Neural progenitor cell (in vitro differentiated cells): ENCODE measurements at regions not wholly inside any gene's neighbourhood (a gene's known extent, or its start where the extent isn't known, plus 50 kb on each side); places are given as distances from the start of the nearest gene placed in this dataset.

ENCODE experiments used
- DNase-seq: peaks from one replicate; pipeline ENCODE4 v3.0.0-alpha.2; 2016; ENCODE audit warnings: low spot score
- H2AFZ ChIP-seq: fragments of 200-600 bp; sonication (generic); replicated peaks from 2 replicates; pipeline ENCODE4 v1.6.1; 2016; ENCODE audit warnings: antibody characterized with exemption
- H3F3A ChIP-seq: fragments of 200-600 bp; sonication (generic); 2 replicates; pipeline ENCODE4 v1.6.1; 2016; ENCODE audit warnings: antibody characterized with exemption, low read depth
- H3K27ac ChIP-seq: fragments of 200-600 bp; sonication (generic); 2 replicates; pipeline ENCODE4 v1.5.1; 2016; ENCODE audit warnings: mild to moderate bottlenecking
- H3K27me3 ChIP-seq: fragments of 200-600 bp; sonication (generic); 2 replicates; pipeline ENCODE4 v1.6.1; 2016; ENCODE audit warnings: mild to moderate bottlenecking, moderate library complexity
- H3K36me3 ChIP-seq: fragments of 200-600 bp; sonication (generic); 2 replicates; pipeline ENCODE4 v1.5.1; 2016
- H3K4me1 ChIP-seq: fragments of 200-600 bp; sonication (generic); 2 replicates; pipeline ENCODE4 v1.6.1; 2016; ENCODE audit warnings: mixed run types
- H3K4me2 ChIP-seq: fragments of 200-600 bp; sonication (generic); 2 replicates; pipeline ENCODE4 v1.6.1; 2016
- H3K4me3 ChIP-seq: fragments of 200-600 bp; sonication (generic); 2 replicates; pipeline ENCODE4 v1.5.1; 2016
- H3K79me2 ChIP-seq: fragments of 200-600 bp; sonication (generic); 2 replicates; pipeline ENCODE4 v1.6.1; 2016; ENCODE audit warnings: low read depth
- H3K9ac ChIP-seq: fragments of 200-600 bp; sonication (generic); 2 replicates; pipeline ENCODE4 v1.6.1; 2016
- H3K9me3 ChIP-seq: fragments of 200-600 bp; sonication (generic); 2 replicates; pipeline ENCODE4 v1.5.1; 2016; ENCODE audit warnings: low read depth
- H4K20me1 ChIP-seq: fragments of 200-600 bp; sonication (generic); 2 replicates; pipeline ENCODE4 v1.6.1; 2016; ENCODE audit warnings: low read depth
- H3K27ac Mint-ChIP-seq: 3 replicates; pipeline ENCODE4 v1.8.0; 2021; ENCODE audit warnings: mixed read lengths
- H3K27me3 Mint-ChIP-seq: 2 replicates; pipeline ENCODE4 v1.8.0; 2022; ENCODE audit warnings: low read depth, mild to moderate bottlenecking, inconsistent platforms, moderate library complexity, mixed read lengths; ENCODE audit not compliant: insufficient read depth
- H3K36me3 Mint-ChIP-seq: 3 replicates; pipeline ENCODE4 v1.8.0; 2021; ENCODE audit warnings: mixed read lengths
- H3K4me1 Mint-ChIP-seq: 3 replicates; pipeline ENCODE4 v1.8.0; 2021; ENCODE audit warnings: mixed read lengths
- H3K4me3 Mint-ChIP-seq: 3 replicates; pipeline ENCODE4 v1.8.0; 2021; ENCODE audit warnings: mild to moderate bottlenecking, moderate library complexity, mixed read lengths
- H3K9me3 Mint-ChIP-seq: 3 replicates; pipeline ENCODE4 v1.8.0; 2020; ENCODE audit warnings: mixed read lengths
- CTCF ChIP-seq: fragments of 200-600 bp; sonication (generic); IDR thresholded peaks from 2 replicates; pipeline ENCODE4 v1.5.1; 2017; ENCODE audit warnings: antibody characterized with exemption, mild to moderate bottlenecking
- EZH2 ChIP-seq: fragments of 200-600 bp; sonication (generic); IDR thresholded peaks from 2 replicates; pipeline ENCODE4 v1.6.1; 2017; ENCODE audit warnings: antibody characterized with exemption, mild to moderate bottlenecking, moderate library complexity
- EZH2phosphoT487 ChIP-seq: fragments of 200-600 bp; sonication (generic); IDR thresholded peaks from 2 replicates; pipeline ENCODE4 v1.6.1; 2017; ENCODE audit warnings: antibody characterized with exemption

DNA sequence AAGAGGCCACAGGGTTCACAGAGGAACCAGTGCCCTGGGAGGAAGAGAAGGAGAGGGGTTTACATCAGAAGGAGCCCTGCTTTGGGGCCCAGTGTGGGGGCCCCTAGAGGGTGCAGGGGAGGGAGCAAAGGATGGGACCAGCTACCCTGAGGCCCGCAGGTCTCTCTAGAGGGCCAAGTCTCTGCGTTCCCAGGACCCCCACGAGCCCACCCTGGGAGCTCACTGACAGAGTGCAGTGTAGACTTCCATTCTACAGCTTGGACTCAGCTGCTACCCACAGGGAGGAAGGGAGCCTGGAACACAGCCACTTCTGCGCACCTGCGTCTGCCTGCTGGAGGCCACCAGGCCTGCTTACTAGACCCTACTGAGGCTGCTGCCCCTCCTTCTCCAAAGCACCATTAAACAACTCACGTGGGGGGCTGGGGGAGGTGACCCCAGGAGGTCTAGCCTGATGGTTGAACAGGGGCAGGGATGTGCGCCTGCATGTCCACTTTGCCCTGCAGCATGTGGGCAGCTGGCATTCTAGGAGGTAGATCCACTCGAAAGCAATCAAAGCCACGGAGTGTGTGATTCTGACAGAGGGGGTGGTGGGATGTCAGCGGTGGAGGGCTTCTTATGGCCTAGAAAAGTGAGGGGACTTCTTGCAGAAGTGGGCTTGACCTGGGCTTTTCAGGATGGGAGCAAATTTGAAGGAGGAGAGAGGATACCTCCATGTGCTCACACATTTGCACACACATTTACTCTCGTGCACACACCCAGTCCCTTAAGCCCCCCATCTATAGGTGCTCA is 90.2 kb downstream of the ZFP36L2 start:
- H3K4me1 ChIP-seq = peaks cover 40% of the 10 kb centered on the region
- H3K4me2 ChIP-seq = peak overlapping the region; percentile 42
- no peak for DNase-seq
- H3K9ac ChIP-seq = no peak overlapping the region
- Mint-ChIP-seq H3K27ac (peak overlapping the region; percentile 97), H3K9me3 (no peaks in the 10 kb centered on the region), H3K4me1 (peaks cover 55% of the 10 kb centered on the region), H3K27me3 (peaks cover 7% of the 10 kb centered on the region), H3K36me3 (no peaks in the 10 kb centered on the region), H3K4me3 (no peak overlapping the region)
- peak overlapping the region; percentile 36 for H2AFZ ChIP-seq
- no peaks in the 10 kb centered on the region for H3K27me3 ChIP-seq
- H3K9me3 ChIP-seq = no peaks in the 10 kb centered on the region
- TF ChIP-seq EZH2 (no peak), EZH2phosphoT487 (no peak), CTCF (no peak)
- H3K36me3 ChIP-seq = no peaks in the 10 kb centered on the region
- no peaks in the 10 kb centered on the region for H4K20me1 ChIP-seq
- H3K27ac ChIP-seq = no peak overlapping the region
- peaks cover 34% of the 10 kb centered on the region for H3F3A ChIP-seq
- H3K79me2 ChIP-seq = no peaks in the 10 kb centered on the region
- no peak overlapping the region for H3K4me3 ChIP-seq

GRCh38 chr2:43135583-43135982 is 90.8 kb downstream of the ZFP36L2 start:
- peaks cover 7% of the 10 kb centered on the region for H3K27me3 Mint-ChIP-seq
- Histone ChIP-seq H3K4me3 (no peak overlapping the region), H3K4me2 (peak overlapping the region; percentile 42), H3K4me1 (peaks cover 39% of the 10 kb centered on the region), H3K27me3 (no peaks in the 10 kb centered on the region), H3K9me3 (no peaks in the 10 kb centered on the region), H3K9ac (no peak overlapping the region), H2AFZ (peak overlapping the region; percentile 36), H3K27ac (no peak overlapping the region), H3K79me2 (no peaks in the 10 kb centered on the region), H3F3A (peaks cover 34% of the 10 kb centered on the region), H4K20me1 (no peaks in the 10 kb centered on the region), H3K36me3 (no peaks in the 10 kb centered on the region)
- H3K36me3 Mint-ChIP-seq = no peaks in the 10 kb centered on the region
- peaks cover 56% of the 10 kb centered on the region for H3K4me1 Mint-ChIP-seq
- H3K4me3 Mint-ChIP-seq = no peak overlapping the region
- H3K9me3 Mint-ChIP-seq = no peaks in the 10 kb centered on the region
- DNase-seq = no peak
- H3K27ac Mint-ChIP-seq = peak overlapping the region; percentile 97
- TF ChIP-seq EZH2phosphoT487 = no peak
- TF ChIP-seq EZH2 = no peak
- no peak for TF ChIP-seq CTCF

GRCh38 chr2:43134571-43134889 is 91.9 kb downstream of the ZFP36L2 start:
- Histone ChIP-seq H3K4me3 (no peak overlapping the region), H3K4me2 (no peak overlapping the region), H2AFZ (no peak overlapping the region), H3K9ac (no peak overlapping the region), H3K36me3 (no peaks in the 10 kb centered on the region), H3K27ac (no peak overlapping the region), H3K9me3 (no peaks in the 10 kb centered on the region), H4K20me1 (no peaks in the 10 kb centered on the region), H3F3A (peaks cover 34% of the 10 kb centered on the region), H3K4me1 (peaks cover 44% of the 10 kb centered on the region), H3K79me2 (no peaks in the 10 kb centered on the region), H3K27me3 (no peaks in the 10 kb centered on the region)
- no peak overlapping the region for H3K4me3 Mint-ChIP-seq
- peaks cover 59% of the 10 kb centered on the region for H3K4me1 Mint-ChIP-seq
- no peak for DNase-seq
- no peaks in the 10 kb centered on the region for H3K9me3 Mint-ChIP-seq
- H3K27me3 Mint-ChIP-seq = peaks cover 7% of the 10 kb centered on the region
- no peaks in the 10 kb centered on the region for H3K36me3 Mint-ChIP-seq
- TF ChIP-seq EZH2phosphoT487 (no peak), EZH2 (no peak), CTCF (no peak)
- H3K27ac Mint-ChIP-seq = no peak overlapping the region
